GM12878 (cell line): ENCODE measurements at regions not wholly inside any gene's neighbourhood (a gene's known extent, or its start where the extent isn't known, plus 50 kb on each side); places are given as distances from the start of the nearest gene placed in this dataset.
A peak's percentile ranks its signal among the peaks of the same experiment; 100 is the strongest.

ENCODE experiments used
- BRCA1 ChIP-seq: IDR thresholded peaks from 2 replicates; pipeline ENCODE4 v1.6.1; 2011; ENCODE audit warnings: low read depth, low read length, improper control_type of control experiment
- CHD1 ChIP-seq: IDR thresholded peaks from 2 replicates; pipeline ENCODE4 v1.6.1; 2012; ENCODE audit warnings: low read depth, low read length, improper control_type of control experiment
- CREM ChIP-seq: IDR thresholded peaks from 2 replicates; pipeline ENCODE4 v1.6.1; 2014; ENCODE audit warnings: antibody characterized with exemption, low read depth
- EED ChIP-seq: sonication (generic); IDR thresholded peaks from 2 replicates; pipeline ENCODE4 v1.6.1; 2016; ENCODE audit warnings: antibody characterized with exemption, low read depth
- GABPA ChIP-seq: IDR thresholded peaks from 2 replicates; pipeline ENCODE4 v1.6.1; 2014; ENCODE audit warnings: antibody characterized with exemption, low read depth, mild to moderate bottlenecking, inconsistent platforms
- IRF3 ChIP-seq: fragments of 450-650 bp; IDR thresholded peaks from 2 replicates; pipeline ENCODE4 v1.6.1; 2014; ENCODE audit warnings: mild to moderate bottlenecking
- KLF5 ChIP-seq: fragments of 450-650 bp; IDR thresholded peaks from 2 replicates; pipeline ENCODE4 v1.6.1; 2014; ENCODE audit warnings: mild to moderate bottlenecking; ENCODE audit not compliant: partially characterized antibody
- MEF2B ChIP-seq: fragments of 450-650 bp; IDR thresholded peaks from 2 replicates; pipeline ENCODE4 v1.6.1; 2018; ENCODE audit warnings: mild to moderate bottlenecking, moderate library complexity; ENCODE audit not compliant: partially characterized antibody, poor library complexity, severe bottlenecking
- NBN ChIP-seq: fragments of 450-650 bp; IDR thresholded peaks from 2 replicates; pipeline ENCODE4 v1.6.1; 2016
- NFIC ChIP-seq: IDR thresholded peaks from 2 replicates; pipeline ENCODE4 v1.6.1; 2012; ENCODE audit warnings: low read depth, mild to moderate bottlenecking, inconsistent platforms, low read length, moderate library complexity
- PAX5 ChIP-seq: IDR thresholded peaks from 2 replicates; pipeline ENCODE4 v1.6.1; 2011; ENCODE audit warnings: low read depth, low read length, borderline replicate concordance
- RAD21 ChIP-seq: IDR thresholded peaks from 2 replicates; pipeline ENCODE4 v1.6.1; 2011; ENCODE audit warnings: mild to moderate bottlenecking, low read depth, low read length, moderate library complexity; ENCODE audit not compliant: insufficient read depth
- SKIL ChIP-seq: fragments of 450-650 bp; IDR thresholded peaks from 2 replicates; pipeline ENCODE4 v1.6.1; 2017; ENCODE audit warnings: mild to moderate bottlenecking, low read depth, inconsistent platforms; ENCODE audit not compliant: poor library complexity, severe bottlenecking
- SMARCA5 ChIP-seq: fragments of 450-650 bp; IDR thresholded peaks from 2 replicates; pipeline ENCODE4 v1.6.1; 2017; ENCODE audit warnings: mild to moderate bottlenecking
- SMC3 ChIP-seq: IDR thresholded peaks from 2 replicates; pipeline ENCODE4 v1.6.1; 2011; ENCODE audit warnings: low read length, improper control_type of control experiment, borderline replicate concordance
- SP1 ChIP-seq: IDR thresholded peaks from one replicate; pipeline ENCODE4 v1.6.1; 2011; ENCODE audit warnings: low read depth, low read length
- SUPT20H ChIP-seq: IDR thresholded peaks from 2 replicates; pipeline ENCODE4 v1.6.1; 2011; ENCODE audit warnings: low read depth, mild to moderate bottlenecking, low read length, moderate library complexity, borderline replicate concordance; ENCODE audit not compliant: control insufficient read depth
- ZBTB11 ChIP-seq: fragments of 450-650 bp; formaldehyde crosslinking; IDR thresholded peaks from 2 replicates; pipeline ENCODE4 v1.5.0; 2022; ENCODE audit warnings: mild to moderate bottlenecking, missing genetic modification characterization
- TF ChIP-seq, protein P1 (sequence below): IDR thresholded peaks from 2 replicates; pipeline ENCODE4 v1.6.1; 2011; ENCODE audit warnings: mild to moderate bottlenecking, low read depth, low read length, moderate library complexity; ENCODE audit not compliant: insufficient replicate concordance
- TF ChIP-seq, protein P2 (sequence below): fragments of 450-650 bp; IDR thresholded peaks from 2 replicates; pipeline ENCODE4 v1.6.1; 2017; ENCODE audit warnings: mild to moderate bottlenecking
- TF ChIP-seq, protein P3 (sequence below): IDR thresholded peaks from 2 replicates; pipeline ENCODE4 v1.6.1; 2011; ENCODE audit warnings: low read depth, mild to moderate bottlenecking, low read length, moderate library complexity, borderline replicate concordance; ENCODE audit errors: extremely low read depth

DNA sequence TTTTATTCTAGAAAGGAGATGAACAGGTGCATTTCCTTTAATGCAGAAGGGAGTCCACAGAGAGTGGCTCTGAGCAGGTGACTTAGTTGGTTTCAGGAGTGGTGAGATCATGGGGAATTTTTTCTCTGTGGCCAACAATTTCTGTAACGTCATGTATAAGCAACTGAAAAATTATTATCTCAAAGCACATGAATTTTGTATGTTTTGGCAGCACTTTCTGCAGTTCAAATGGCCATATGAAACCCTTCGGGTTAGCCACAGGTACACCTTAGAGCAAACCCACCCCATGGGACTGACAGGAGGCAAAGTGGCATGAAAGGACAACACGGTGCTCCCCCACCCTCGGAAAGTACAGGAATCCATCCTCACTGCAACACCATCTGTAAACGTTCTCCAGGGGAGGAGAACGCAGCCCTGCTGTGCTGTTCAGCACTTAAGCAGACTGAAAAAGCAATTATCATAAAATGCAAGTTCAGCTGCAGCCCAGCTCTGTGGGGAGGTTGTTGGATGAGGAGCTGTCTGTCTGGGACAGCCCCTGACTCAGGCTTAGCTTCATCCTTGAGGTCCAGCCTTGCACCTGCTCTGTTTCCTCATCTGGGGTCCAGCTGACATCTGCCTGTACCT, 55.8 kb upstream of the CLDN14 start (continued):
- TF ChIP-seq, protein P1, sequence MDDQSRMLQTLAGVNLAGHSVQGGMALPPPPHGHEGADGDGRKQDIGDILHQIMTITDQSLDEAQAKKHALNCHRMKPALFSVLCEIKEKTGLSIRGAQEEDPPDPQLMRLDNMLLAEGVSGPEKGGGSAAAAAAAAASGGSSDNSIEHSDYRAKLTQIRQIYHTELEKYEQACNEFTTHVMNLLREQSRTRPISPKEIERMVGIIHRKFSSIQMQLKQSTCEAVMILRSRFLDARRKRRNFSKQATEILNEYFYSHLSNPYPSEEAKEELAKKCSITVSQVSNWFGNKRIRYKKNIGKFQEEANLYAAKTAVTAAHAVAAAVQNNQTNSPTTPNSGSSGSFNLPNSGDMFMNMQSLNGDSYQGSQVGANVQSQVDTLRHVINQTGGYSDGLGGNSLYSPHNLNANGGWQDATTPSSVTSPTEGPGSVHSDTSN, result no peak
- TF ChIP-seq NFIC (no peak), CREM (peak; percentile 89), ZBTB11 (CRISPR knock-in tag) (no peak), SMARCA5 (peak; percentile 22; the same call in 1 of the 2 replicates), EED (peak; percentile 96), SUPT20H (no peak), SKIL (peak; percentile 89), SMC3 (0 out of 2 replicates have a peak, but pooled peaks have one; percentile 28), CHD1 (no peak), GABPA (no peak), BRCA1 (no peak), KLF5 (peak; percentile 81), PAX5 (peak; percentile 87), RAD21 (peak; percentile 6; the same call in 1 of the 2 replicates), SP1 (peak; percentile 66), MEF2B (peak; percentile 99), NBN (peak; percentile 77), IRF3 (no peak)
- TF ChIP-seq, protein P2, sequence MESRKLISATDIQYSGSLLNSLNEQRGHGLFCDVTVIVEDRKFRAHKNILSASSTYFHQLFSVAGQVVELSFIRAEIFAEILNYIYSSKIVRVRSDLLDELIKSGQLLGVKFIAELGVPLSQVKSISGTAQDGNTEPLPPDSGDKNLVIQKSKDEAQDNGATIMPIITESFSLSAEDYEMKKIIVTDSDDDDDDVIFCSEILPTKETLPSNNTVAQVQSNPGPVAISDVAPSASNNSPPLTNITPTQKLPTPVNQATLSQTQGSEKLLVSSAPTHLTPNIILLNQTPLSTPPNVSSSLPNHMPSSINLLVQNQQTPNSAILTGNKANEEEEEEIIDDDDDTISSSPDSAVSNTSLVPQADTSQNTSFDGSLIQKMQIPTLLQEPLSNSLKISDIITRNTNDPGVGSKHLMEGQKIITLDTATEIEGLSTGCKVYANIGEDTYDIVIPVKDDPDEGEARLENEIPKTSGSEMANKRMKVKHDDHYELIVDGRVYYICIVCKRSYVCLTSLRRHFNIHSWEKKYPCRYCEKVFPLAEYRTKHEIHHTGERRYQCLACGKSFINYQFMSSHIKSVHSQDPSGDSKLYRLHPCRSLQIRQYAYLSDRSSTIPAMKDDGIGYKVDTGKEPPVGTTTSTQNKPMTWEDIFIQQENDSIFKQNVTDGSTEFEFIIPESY, result no peak
- TF ChIP-seq, protein P3, sequence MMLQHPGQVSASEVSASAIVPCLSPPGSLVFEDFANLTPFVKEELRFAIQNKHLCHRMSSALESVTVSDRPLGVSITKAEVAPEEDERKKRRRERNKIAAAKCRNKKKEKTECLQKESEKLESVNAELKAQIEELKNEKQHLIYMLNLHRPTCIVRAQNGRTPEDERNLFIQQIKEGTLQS, result no peak
